Spleen (tissue), 7 donors: ENCODE measurements at regions not wholly inside any gene's neighbourhood (a gene's known extent, or its start where the extent isn't known, plus 50 kb on each side); places are given as distances from the start of the nearest gene placed in this dataset.

ENCODE experiments used
- POLR2A ChIP-seq, 3 donors: fragments of 450-650 bp; IDR thresholded peaks; one replicate each; pipeline ENCODE4 v1.5.1; 2017; ENCODE audit warnings: antibody characterized with exemption in 3 of 3, mild to moderate bottlenecking in 1 of 3
- TF ChIP-seq, protein P1 (sequence below), 11 experiments: fragments of 200-600 bp in 7 of 11; fragments of 450-650 bp in 4 of 11; sonication (generic) in 4 of 11; IDR thresholded peaks in 8 of 11; conservative IDR thresholded peaks in 3 of 11; 1 replicate in 7 of 11; 2 replicates in 4 of 11; pipeline versions ENCODE4 v1.4.0 to v1.8.0; 2016 to 2021; ENCODE audit warnings: antibody characterized with exemption in 11 of 11, inconsistent platforms in 4 of 11, mild to moderate bottlenecking in 1 of 11
- donor health status: DM: no; HTN: no; CAD: no; lungs with moderate emphysema.
- donor health status: DM: no; HTN: no; CAD: no.
- donor health status: DM: no; HTN: no; CAD: no.

GRCh38 chr20:7389216-7389615 lies 551.0 kb downstream of the HAO1 start:
- TF ChIP-seq, protein P1, sequence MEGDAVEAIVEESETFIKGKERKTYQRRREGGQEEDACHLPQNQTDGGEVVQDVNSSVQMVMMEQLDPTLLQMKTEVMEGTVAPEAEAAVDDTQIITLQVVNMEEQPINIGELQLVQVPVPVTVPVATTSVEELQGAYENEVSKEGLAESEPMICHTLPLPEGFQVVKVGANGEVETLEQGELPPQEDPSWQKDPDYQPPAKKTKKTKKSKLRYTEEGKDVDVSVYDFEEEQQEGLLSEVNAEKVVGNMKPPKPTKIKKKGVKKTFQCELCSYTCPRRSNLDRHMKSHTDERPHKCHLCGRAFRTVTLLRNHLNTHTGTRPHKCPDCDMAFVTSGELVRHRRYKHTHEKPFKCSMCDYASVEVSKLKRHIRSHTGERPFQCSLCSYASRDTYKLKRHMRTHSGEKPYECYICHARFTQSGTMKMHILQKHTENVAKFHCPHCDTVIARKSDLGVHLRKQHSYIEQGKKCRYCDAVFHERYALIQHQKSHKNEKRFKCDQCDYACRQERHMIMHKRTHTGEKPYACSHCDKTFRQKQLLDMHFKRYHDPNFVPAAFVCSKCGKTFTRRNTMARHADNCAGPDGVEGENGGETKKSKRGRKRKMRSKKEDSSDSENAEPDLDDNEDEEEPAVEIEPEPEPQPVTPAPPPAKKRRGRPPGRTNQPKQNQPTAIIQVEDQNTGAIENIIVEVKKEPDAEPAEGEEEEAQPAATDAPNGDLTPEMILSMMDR (IDR thresholded peaks at IDR 0.05 in 8 of 11, conservative IDR thresholded peaks at IDR 0.05 in 3 of 11): no peak
- no peak for TF ChIP-seq POLR2A (IDR thresholded peaks at IDR 0.05)
